Medulla oblongata (tissue), 1 donor: ENCODE measurements at regions not wholly inside any gene's neighbourhood (a gene's known extent, or its start where the extent isn't known, plus 50 kb on each side); places are given as distances from the start of the nearest gene placed in this dataset.
"Not testable (repeated sequence)": the region's sequence is repeated elsewhere in the genome, so short reads cannot be mapped to it uniquely, and the experiment has no call there.

ENCODE experiments used
- DNase-seq: peaks from one replicate; pipeline ENCODE4 v3.0.0-alpha.2; 2015; ENCODE audit errors: extremely low spot score

- DNase-seq = no peak
Measured at GRCh38 chr7:11221984-11222383, 248.3 kb downstream of the PHF14 start.

- DNase-seq = no peak
Measured at GRCh38 chr7:11224535-11224934, 250.9 kb downstream of the PHF14 start.

GRCh38 chr7:11228515-11228914 lies 254.8 kb downstream of the PHF14 start:
- peak; percentile 14 for DNase-seq

DNA sequence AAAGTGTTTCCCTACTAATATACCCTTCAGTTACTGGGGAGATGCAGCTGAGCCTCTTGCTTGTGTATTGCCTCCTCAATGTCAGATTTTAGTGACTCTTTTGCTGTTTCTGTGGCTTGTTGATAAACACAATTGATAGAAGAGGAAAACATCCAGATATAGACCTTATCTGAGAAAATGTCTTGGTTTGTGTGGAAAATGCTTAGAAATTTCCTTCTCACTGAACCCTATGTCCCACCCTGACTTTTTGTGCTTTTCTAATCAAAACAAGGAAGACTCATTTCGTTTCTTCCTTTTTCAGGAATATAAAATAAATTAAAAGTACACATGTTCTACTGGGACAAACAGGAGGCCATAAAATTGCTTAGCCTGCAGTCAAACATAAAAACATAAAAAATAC lies 257.5 kb downstream of the PHF14 start:
- DNase-seq = no peak

DNA sequence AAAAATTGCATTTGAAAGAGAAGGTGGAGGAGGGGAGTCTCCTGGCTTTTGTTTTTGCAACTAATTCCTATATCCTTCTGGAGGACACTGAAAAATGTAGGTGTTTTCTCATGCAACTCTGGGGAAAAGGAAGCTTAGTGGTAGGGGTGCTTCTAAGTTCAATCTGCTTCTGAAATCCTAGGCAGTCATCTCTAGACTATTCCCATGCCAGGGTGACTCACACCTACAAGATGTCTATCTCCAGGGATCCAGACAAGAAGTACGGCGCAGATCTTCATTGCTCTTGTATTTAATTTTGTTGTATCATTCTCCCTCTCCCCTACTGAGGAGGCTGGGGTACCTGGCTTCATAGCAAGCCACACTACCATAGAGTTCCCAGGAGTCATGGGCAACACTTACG lies 258.8 kb downstream of the PHF14 start:
- DNase-seq = no peak

- DNase-seq = no peak
Measured at GRCh38 chr7:11233871-11234270, 260.2 kb downstream of the PHF14 start.

DNA sequence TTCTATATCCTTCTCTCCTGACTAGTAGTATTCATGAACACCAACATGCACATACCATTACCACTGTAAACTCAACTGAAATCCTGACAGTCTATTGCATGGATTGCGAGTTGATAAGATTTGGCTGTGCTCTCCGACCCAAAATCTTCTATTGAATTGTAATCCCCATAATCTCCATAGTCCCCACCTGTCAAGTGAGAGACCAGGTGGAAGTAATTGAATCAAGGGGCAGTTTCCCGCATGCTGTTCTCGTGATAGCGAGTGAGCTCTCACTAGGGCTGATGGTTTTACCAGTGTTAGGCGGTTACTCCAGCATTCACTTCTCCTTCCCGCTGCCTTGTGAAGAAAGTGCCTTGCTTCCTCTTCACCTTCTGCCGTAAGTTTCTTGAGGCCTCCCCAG lies 261.8 kb downstream of the PHF14 start:
- DNase-seq = no peak

GRCh38 chr7:11236680-11237079 lies 263.0 kb downstream of the PHF14 start:
- DNase-seq = no peak

DNA sequence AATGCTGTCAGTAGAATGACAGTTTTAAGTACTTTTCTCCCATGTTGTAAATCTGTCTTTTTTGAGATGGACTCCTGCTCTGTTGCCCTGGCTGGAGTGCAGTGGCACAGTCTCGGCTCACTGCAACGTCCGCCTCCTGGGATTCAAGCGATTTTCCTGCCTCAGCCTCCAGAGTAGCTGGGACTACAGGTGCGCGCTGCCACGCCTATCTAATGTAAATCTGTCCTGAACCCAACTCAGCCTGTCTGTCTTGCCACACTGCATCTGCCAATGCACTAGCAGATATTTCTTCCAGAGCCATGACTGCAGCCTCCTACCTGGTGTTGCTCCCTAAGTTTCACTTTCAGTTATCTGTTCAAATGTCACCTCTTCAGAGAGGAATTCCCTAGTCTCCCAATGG lies 264.1 kb downstream of the PHF14 start:
- no peak for DNase-seq

- no peak for DNase-seq
Measured at GRCh38 chr7:11239316-11239715, 265.6 kb downstream of the PHF14 start.

GRCh38 chr7:11243739-11244138 lies 270.1 kb downstream of the PHF14 start:
- DNase-seq = no peak

- no peak for DNase-seq
Measured at GRCh38 chr7:11244149-11244548, 270.5 kb downstream of the PHF14 start.

GRCh38 chr7:11247545-11247944 lies 273.9 kb downstream of the PHF14 start:
- DNase-seq = no peak

- DNase-seq = no peak
Measured at GRCh38 chr7:11251436-11251835, 277.8 kb downstream of the PHF14 start.

DNA sequence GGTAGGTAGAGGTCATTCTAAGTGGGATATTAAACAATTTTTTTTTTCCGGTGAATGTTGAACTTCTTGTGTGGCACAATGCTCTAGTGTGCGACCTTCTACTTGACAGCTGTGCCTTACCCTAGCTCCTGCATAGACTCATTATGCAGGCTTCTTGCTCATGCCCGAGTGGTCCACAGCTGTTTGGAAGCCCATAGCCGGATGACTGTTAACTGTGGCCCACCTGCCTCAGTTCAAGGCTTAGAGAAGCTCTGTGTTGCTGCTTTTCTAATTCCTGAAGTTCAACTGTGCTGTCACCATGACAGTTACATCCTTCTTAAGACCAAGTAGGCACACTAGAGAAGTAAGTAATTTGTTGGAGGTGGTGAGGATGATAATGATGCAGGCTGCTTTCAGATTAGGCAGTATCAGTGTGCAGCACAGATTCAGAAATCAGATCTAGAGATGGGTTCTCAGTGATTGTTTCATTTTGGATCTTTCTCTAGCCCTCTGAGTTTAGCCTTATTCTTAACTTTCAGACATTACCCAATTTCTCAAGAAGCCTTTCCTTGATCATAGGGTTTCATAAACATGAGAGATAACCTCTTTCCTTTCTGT lies 278.4 kb downstream of the PHF14 start:
- DNase-seq = no peak

DNA sequence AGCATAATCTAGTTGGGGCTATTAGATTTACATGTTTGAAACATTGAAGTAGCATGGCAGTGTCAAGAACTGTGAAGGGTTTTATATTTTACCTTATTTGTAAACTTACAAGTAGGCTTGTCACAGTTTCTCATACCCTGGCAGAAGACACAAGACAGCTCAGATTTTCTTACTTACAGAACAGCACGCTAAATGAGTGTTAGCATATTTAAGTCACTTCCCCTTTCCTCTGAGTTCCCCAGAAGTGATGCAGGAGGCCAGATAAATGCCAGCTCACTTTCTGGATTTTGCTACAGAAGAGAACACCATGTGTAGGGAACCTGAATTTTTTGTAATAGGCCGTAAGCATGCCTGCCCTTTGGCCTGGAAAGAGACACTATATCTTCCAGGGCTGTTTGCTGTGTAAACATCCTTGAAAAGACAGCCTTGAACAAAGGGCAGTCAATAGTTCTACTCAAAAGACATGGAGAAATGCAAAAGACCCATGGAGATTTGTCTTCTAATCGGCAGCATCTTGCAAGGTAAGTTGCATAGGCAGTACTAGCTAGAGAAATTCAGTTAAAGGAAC lies 279.1 kb downstream of the PHF14 start:
- DNase-seq = no peak

DNA sequence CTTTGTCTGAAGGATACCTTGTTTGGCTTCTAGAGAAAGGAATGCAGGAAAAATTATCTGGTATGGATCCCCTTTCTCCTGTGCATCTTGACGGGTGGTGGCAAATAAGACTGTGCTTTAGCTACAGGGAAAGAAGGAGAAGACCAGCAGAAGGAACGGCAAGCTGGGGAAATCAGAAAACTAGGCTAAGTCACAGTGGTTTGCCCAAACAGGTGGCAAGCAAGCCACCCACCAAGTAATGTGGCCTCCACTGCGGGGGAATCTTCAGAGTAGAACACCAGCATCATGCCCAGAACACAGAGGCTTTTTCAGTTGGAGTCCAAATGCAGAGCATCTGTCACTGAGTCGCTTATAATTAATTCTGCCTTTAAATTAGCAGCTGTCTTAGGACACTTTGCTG lies 282.8 kb downstream of the PHF14 start:
- no peak for DNase-seq

GRCh38 chr7:11261470-11261869 lies 287.8 kb downstream of the PHF14 start:
- DNase-seq = no peak

DNA sequence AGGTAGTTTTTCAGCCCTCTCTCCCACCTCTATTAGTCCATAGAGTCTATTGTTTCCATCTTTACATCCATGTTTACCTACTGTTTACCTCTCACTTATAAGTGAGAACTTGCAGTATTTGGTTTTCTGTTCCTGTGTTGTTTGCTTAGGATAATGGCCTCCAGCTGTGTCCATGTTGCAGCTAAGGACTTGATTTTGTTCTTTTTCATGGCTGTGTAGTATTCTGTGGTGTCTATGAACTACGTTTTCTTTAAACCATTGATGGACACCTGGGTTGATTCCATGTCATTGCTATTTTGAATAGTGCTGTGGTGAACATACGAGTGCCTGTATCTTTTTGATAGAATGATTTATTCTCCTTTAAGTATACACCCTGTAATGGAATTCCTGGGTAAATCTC lies 292.4 kb downstream of the PHF14 start:
- no peak for DNase-seq

DNA sequence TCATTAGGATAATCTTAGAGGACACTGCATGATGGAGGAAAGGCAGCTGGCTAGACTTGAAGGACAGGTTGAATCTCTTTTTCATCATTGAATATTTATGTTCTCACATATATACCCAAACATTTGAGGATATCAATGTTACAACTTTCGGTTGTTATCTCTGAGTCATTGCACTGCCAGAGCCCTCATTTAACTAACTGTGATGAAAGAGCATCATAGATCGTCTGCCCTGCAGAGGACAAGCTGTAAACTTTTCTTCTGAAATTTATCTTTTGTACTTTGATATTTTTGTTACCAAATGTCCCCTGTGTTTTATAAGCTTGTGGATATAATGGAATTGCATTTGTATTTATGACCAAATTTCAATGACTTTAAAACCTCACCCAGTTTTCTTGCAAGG lies 298.7 kb downstream of the PHF14 start:
- no peak for DNase-seq

- DNase-seq = no peak
Measured at GRCh38 chr7:11274074-11274473, 300.4 kb downstream of the PHF14 start.

DNA sequence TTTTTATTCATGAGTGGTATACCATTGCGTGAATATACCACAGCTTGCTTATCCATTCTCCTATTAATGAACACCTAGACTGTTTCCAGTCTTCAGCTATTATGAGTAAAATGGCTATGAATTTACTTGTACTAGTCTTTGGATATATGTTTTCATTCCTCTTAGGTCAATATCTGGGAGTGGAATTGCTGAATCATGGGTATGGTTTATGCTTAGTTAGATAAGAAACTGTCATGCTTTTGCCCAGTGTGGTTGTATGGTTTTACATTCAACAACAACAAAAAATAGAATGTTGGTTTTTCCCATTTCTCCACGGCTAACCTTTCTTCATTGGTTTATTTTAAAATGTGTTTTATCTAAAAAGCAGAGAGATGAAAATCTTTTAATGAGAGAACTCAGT lies 308.3 kb downstream of the PHF14 start:
- DNase-seq = no peak

DNA sequence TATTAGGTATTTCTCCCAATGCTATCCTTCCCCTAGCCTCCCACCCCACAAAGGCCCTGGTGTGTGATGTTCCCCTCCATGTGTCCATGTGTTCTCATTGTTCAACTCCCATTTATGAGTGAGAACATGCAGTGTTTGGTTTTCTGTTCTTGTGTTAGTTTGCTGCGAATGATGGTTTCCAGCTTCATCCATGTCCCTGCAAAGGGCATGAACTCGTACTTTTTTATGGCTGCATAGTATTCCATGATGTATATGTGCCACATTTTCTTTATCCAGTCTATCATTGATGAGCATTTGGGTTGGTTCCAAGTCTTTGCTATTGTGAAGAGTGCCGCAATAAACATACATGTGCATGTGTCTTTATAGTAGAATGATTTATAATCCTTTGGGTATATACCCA lies 309.9 kb downstream of the PHF14 start:
- not testable (repeated sequence) for DNase-seq

GRCh38 chr7:11290863-11291262 lies 317.2 kb downstream of the PHF14 start:
- DNase-seq = no peak
